Smooth muscle cell (in vitro differentiated cells): ENCODE measurements at regions not wholly inside any gene's neighbourhood (a gene's known extent, or its start where the extent isn't known, plus 50 kb on each side); places are given as distances from the start of the nearest gene placed in this dataset.

Source experiments
- DNase-seq: peaks from one replicate; lab custom pipeline; 2025; ENCODE audit not compliant: unreplicated experiment; lab: John Stamatoyannopoulos, UW
- H2AFZ ChIP-seq: fragments of 200-600 bp; sonication (generic); 2 replicates; pipeline ENCODE4 v1.6.0; 2016; ENCODE audit warnings: antibody characterized with exemption, low read depth, mild to moderate bottlenecking
- H3F3A ChIP-seq: fragments of 200-600 bp; sonication (generic); 2 replicates; pipeline ENCODE4 v1.6.0; 2017; ENCODE audit warnings: antibody characterized with exemption, low read depth
- H3K27ac ChIP-seq: fragments of 200-600 bp; sonication (generic); 2 replicates; pipeline ENCODE4 v1.5.1; 2016; ENCODE audit warnings: low read depth, mild to moderate bottlenecking
- H3K27me3 ChIP-seq: fragments of 200-600 bp; sonication (generic); 2 replicates; pipeline ENCODE4 v1.6.1; 2016; ENCODE audit warnings: low read depth, mild to moderate bottlenecking
- H3K36me3 ChIP-seq: fragments of 200-600 bp; sonication (generic); 2 replicates; pipeline ENCODE4 v1.5.1; 2016; ENCODE audit warnings: low read depth
- H3K4me1 ChIP-seq: fragments of 200-600 bp; sonication (generic); 2 replicates; pipeline ENCODE4 v1.5.1; 2016; ENCODE audit warnings: low read depth
- H3K4me2 ChIP-seq: fragments of 200-600 bp; sonication (generic); 2 replicates; pipeline ENCODE4 v1.6.0; 2016; ENCODE audit warnings: mild to moderate bottlenecking
- H3K4me3 ChIP-seq: fragments of 200-600 bp; sonication (generic); 2 replicates; pipeline ENCODE4 v1.5.1; 2016; ENCODE audit warnings: mild to moderate bottlenecking
- H3K79me2 ChIP-seq: fragments of 200-600 bp; sonication (generic); 2 replicates; pipeline ENCODE4 v1.6.0; 2016; ENCODE audit warnings: low read depth, mild to moderate bottlenecking
- H3K9ac ChIP-seq: fragments of 200-600 bp; sonication (generic); 2 replicates; pipeline ENCODE4 v1.6.0; 2016; ENCODE audit warnings: low read depth
- H3K9me3 ChIP-seq: fragments of 200-600 bp; sonication (generic); replicated peaks from 2 replicates; pipeline ENCODE4 v1.5.1; 2016; ENCODE audit warnings: low read depth
- H4K20me1 ChIP-seq: fragments of 200-600 bp; sonication (generic); 2 replicates; pipeline ENCODE4 v1.6.0; 2016; ENCODE audit warnings: low read depth
- WGBS: methylation state at CpG from one replicate; pipeline ENCODE4 v1.1.7; 2016; ENCODE audit warnings: low lambda C conversion rate; 5-methylcytosine and 5-hydroxymethylcytosine counted together
- TF ChIP-seq, protein P1 (sequence below): fragments of 200-600 bp; sonication (generic); IDR thresholded peaks from 2 replicates; pipeline ENCODE4 v1.5.1; 2017; ENCODE audit warnings: borderline replicate concordance, mild to moderate bottlenecking, antibody characterized with exemption; ENCODE audit not compliant: insufficient read depth, poor library complexity, severe bottlenecking

DNA sequence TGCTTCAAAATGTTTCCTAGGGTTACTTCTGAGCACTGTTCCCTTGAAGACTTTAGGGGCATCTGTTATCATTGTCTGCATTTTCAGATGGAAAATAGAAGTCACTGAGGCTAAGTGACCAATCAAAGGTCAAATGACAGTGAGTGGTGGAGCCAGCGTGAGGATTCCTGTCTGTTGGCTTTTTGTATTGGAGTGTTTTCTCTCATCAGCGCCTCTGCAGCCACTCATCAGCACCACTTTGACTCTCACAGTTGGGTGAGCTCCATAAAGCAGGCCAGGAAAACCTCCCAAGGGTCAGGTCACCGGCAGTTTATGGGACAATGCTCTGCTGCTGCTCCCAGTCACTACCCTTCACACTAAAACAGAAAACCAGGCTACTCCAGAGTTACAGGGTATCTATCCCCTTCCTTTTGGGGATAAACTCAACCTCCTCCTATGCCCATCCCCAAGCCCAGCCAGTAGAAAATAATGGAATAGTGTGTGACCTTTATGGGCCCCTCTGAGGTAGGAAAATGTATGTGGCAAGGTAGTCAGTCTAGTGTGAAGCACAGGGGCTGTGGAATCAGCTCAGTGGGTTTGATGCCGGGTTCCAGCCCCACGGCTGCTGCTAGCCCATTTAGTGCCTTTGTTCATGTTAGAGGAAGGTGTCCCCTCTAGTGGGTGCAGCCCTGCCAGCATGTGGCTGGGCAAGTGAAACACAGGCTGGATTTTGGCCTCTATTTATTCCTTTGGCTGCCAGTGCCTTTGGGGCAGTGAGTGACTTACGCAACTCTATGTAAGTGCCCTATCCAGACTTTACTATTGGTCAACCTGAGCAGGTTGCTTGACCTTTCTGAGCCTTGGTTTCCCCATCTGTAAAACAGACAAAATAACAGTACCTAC is 133.8 kb upstream of the CPM start:
- DNase-seq, result no peak
- Histone ChIP-seq H3K4me2 (no peak overlapping the region), H3K4me1 (no peaks in the 10 kb centered on the region), H3K79me2 (no peaks in the 10 kb centered on the region), H2AFZ (no peak overlapping the region), H3K36me3 (no peaks in the 10 kb centered on the region), H3K9me3 (no peaks in the 10 kb centered on the region), H3F3A (no peaks in the 10 kb centered on the region), H3K9ac (no peak overlapping the region), H3K27ac (no peak overlapping the region), H3K27me3 (no peaks in the 10 kb centered on the region), H3K4me3 (no peak overlapping the region), H4K20me1 (no peaks in the 10 kb centered on the region)
- WGBS, result 78% methylated on average over 6 of the region's 6 CpGs
- TF ChIP-seq, protein P1, sequence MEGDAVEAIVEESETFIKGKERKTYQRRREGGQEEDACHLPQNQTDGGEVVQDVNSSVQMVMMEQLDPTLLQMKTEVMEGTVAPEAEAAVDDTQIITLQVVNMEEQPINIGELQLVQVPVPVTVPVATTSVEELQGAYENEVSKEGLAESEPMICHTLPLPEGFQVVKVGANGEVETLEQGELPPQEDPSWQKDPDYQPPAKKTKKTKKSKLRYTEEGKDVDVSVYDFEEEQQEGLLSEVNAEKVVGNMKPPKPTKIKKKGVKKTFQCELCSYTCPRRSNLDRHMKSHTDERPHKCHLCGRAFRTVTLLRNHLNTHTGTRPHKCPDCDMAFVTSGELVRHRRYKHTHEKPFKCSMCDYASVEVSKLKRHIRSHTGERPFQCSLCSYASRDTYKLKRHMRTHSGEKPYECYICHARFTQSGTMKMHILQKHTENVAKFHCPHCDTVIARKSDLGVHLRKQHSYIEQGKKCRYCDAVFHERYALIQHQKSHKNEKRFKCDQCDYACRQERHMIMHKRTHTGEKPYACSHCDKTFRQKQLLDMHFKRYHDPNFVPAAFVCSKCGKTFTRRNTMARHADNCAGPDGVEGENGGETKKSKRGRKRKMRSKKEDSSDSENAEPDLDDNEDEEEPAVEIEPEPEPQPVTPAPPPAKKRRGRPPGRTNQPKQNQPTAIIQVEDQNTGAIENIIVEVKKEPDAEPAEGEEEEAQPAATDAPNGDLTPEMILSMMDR, result no peak

DNA sequence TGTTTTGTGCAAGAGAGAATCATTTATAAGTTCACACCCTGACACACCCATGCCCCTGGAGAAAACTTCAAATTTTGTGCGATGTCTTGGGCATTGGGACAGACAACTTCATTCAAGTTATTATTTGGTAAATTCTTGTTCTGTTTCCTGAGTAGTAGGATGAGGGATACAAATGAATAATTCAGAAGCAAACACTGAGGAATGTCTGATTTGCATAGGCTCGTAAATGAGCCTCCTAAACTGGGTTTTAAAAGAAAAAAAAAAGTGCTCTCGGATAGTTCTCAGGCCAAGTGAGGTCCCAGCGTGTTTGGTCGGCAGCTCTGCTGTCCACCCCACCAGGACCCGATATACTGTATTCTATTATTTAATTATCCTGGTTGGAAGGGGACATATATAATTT is 134.7 kb upstream of the CPM start:
- H3K36me3 ChIP-seq, result no peaks in the 10 kb centered on the region
- no peak for DNase-seq
- TF ChIP-seq, protein P1, result no peak
- no peaks in the 10 kb centered on the region for H3F3A ChIP-seq
- H3K4me3 ChIP-seq, result no peak overlapping the region
- H3K27me3 ChIP-seq, result no peaks in the 10 kb centered on the region
- H3K9ac ChIP-seq, result no peak overlapping the region
- no peaks in the 10 kb centered on the region for H3K4me1 ChIP-seq
- no peaks in the 10 kb centered on the region for H3K79me2 ChIP-seq
- H3K9me3 ChIP-seq, result no peaks in the 10 kb centered on the region
- no peak overlapping the region for H3K27ac ChIP-seq
- H4K20me1 ChIP-seq, result no peaks in the 10 kb centered on the region
- no peak overlapping the region for H2AFZ ChIP-seq
- 88% methylated on average over 6 of the region's 6 CpGs for WGBS
- H3K4me2 ChIP-seq, result no peak overlapping the region

DNA sequence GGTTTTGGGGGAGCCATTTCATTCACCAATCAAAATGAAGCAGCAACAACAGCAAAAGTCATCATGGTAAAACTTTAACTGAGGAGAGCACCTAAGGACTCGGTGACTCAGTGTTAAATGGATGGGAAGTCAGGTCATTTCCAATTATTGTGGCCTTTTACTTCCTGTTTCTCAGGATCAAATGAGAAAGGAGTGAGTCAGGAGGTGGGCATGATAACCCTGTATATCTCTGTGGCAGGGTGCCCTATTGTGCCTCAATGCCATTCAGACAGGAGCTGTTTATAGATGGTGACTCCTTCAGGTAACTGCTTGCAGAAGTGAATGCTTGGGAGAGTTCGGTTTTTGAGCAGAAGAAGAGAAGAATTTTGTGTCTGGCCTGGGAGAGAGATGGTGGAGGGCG is 135.5 kb upstream of the CPM start:
- Histone ChIP-seq H3K9ac (no peak overlapping the region), H3K27me3 (no peaks in the 10 kb centered on the region), H3K79me2 (no peaks in the 10 kb centered on the region), H3F3A (no peaks in the 10 kb centered on the region), H3K4me3 (no peak overlapping the region), H3K9me3 (no peaks in the 10 kb centered on the region), H3K27ac (no peak overlapping the region), H2AFZ (no peak overlapping the region), H3K4me2 (no peak overlapping the region), H4K20me1 (no peaks in the 10 kb centered on the region), H3K4me1 (no peaks in the 10 kb centered on the region), H3K36me3 (no peaks in the 10 kb centered on the region)
- WGBS, result 94% methylated on average over 3 of the region's 3 CpGs
- TF ChIP-seq, protein P1, result no peak
- DNase-seq, result no peak

DNA sequence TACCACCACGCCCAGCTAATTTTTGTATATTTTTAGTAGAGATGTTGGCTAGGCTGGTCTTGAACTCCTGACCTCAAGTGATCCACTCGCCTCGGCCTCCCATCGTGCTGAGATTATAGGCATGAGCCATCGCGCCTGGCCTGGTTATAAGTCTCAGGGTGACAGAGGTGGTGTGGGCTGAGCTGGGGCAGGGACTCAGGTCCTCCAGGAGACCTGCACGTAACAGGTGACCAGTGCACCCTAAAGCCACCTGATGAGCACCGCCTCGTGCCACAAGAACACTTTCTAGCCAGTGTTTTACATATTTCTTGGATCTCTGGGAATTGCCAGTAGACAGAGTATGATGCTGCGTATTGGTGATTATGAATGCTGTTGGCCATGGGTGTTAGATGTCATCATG is 136.5 kb upstream of the CPM start:
- TF ChIP-seq, protein P1, result no peak
- 91% methylated on average over 10 of the region's 10 CpGs for WGBS
- no peaks in the 10 kb centered on the region for H3K79me2 ChIP-seq
- H3K4me1 ChIP-seq, result no peaks in the 10 kb centered on the region
- DNase-seq, result no peak
- no peak overlapping the region for H3K9ac ChIP-seq
- no peak overlapping the region for H2AFZ ChIP-seq
- no peak overlapping the region for H3K27ac ChIP-seq
- H4K20me1 ChIP-seq, result no peaks in the 10 kb centered on the region
- H3K36me3 ChIP-seq, result no peaks in the 10 kb centered on the region
- no peak overlapping the region for H3K4me2 ChIP-seq
- no peak overlapping the region for H3K4me3 ChIP-seq
- no peaks in the 10 kb centered on the region for H3F3A ChIP-seq
- no peaks in the 10 kb centered on the region for H3K27me3 ChIP-seq
- H3K9me3 ChIP-seq, result no peaks in the 10 kb centered on the region
